Left ventricle myocardium inferior (tissue), 1 donor: ENCODE measurements at regions not wholly inside any gene's neighbourhood (a gene's known extent, or its start where the extent isn't known, plus 50 kb on each side); places are given as distances from the start of the nearest gene placed in this dataset.

Source experiments
- DNase-seq: peaks from one replicate; pipeline ENCODE4 v3.0.0-alpha.2; 2020
- H3K27ac ChIP-seq: fragments of 200-600 bp; replicated peaks from 2 replicates; pipeline ENCODE4 v1.8.0; 2021
- H3K27me3 ChIP-seq: fragments of 200-600 bp; 2 replicates; pipeline ENCODE4 v1.8.0; 2021; ENCODE audit warnings: low read depth
- H3K36me3 ChIP-seq: fragments of 200-600 bp; 2 replicates; pipeline ENCODE4 v1.8.0; 2021
- H3K4me1 ChIP-seq: fragments of 200-600 bp; 2 replicates; pipeline ENCODE4 v1.8.0; 2021
- H3K4me3 ChIP-seq: fragments of 200-600 bp; 2 replicates; pipeline ENCODE4 v1.8.0; 2021; ENCODE audit warnings: mild to moderate bottlenecking, moderate library complexity
- H3K9me3 ChIP-seq: fragments of 200-600 bp; replicated peaks from 2 replicates; pipeline ENCODE4 v1.8.0; 2021
- CTCF ChIP-seq: fragments of 200-600 bp; IDR thresholded peaks from 2 replicates; pipeline ENCODE4 v1.8.0; 2021; ENCODE audit warnings: antibody characterized with exemption, mild to moderate bottlenecking, borderline replicate concordance
- intact Hi-C: fragments of 100-400 bp; cut with micrococcal nuclease; formaldehyde crosslinking; loops from one replicate; pipeline ENCODE4 v1.11.0; 2022
- donor health status: DM: no; HTN: yes; CAD: no; lungs with severe emphysema.

- H3K27me3 ChIP-seq, result no peaks in the 10 kb centered on the region
- H3K9me3 ChIP-seq, result no peaks in the 10 kb centered on the region
- H3K4me3 ChIP-seq, result no peak overlapping the region
- no peaks in the 10 kb centered on the region for H3K36me3 ChIP-seq
- H3K4me1 ChIP-seq, result no peaks in the 10 kb centered on the region
- no peak for DNase-seq
- no peak overlapping the region for H3K27ac ChIP-seq
- no peak for TF ChIP-seq CTCF
- intact Hi-C loops, result no loop called here
Observed at GRCh38 chr2:107466241-107466640, 360.5 kb upstream of the RGPD4 start.

GRCh38 chr2:107466984-107467773 is 359.5 kb upstream of the RGPD4 start:
- Histone ChIP-seq H3K27ac (no peak overlapping the region), H3K27me3 (no peaks in the 10 kb centered on the region), H3K36me3 (no peaks in the 10 kb centered on the region), H3K4me3 (no peak overlapping the region), H3K4me1 (no peaks in the 10 kb centered on the region), H3K9me3 (peaks cover under 1% of the 10 kb centered on the region)
- DNase-seq, result no peak
- TF ChIP-seq CTCF, result no peak
- intact Hi-C loops, result no loop called here

- no peak for DNase-seq
- Histone ChIP-seq H3K9me3 (peaks cover 9% of the 10 kb centered on the region), H3K4me1 (no peaks in the 10 kb centered on the region), H3K27me3 (no peaks in the 10 kb centered on the region), H3K4me3 (no peak overlapping the region), H3K27ac (no peak overlapping the region), H3K36me3 (no peaks in the 10 kb centered on the region)
- intact Hi-C loops, result no loop called here
- TF ChIP-seq CTCF, result no peak
Observed at GRCh38 chr2:107469437-107469995, 357.2 kb upstream of the RGPD4 start.

GRCh38 chr2:107473150-107473549 is 353.5 kb upstream of the RGPD4 start:
- Histone ChIP-seq H3K36me3 (no peaks in the 10 kb centered on the region), H3K9me3 (peaks cover 43% of the 10 kb centered on the region), H3K4me1 (no peaks in the 10 kb centered on the region), H3K27ac (no peak overlapping the region), H3K4me3 (no peak overlapping the region), H3K27me3 (no peaks in the 10 kb centered on the region)
- no peak for TF ChIP-seq CTCF
- DNase-seq, result no peak
- intact Hi-C loops, result no loop called here

GRCh38 chr2:107475859-107476258 is 350.8 kb upstream of the RGPD4 start:
- H3K36me3 ChIP-seq, result no peaks in the 10 kb centered on the region
- no peak for TF ChIP-seq CTCF

More at GRCh38 chr2:107475859-107476258, 350.8 kb upstream of the RGPD4 start:
- Histone ChIP-seq H3K27ac (no peak overlapping the region), H3K4me3 (no peak overlapping the region), H3K27me3 (no peaks in the 10 kb centered on the region), H3K4me1 (no peaks in the 10 kb centered on the region), H3K9me3 (peaks cover 43% of the 10 kb centered on the region)
- intact Hi-C loops, result no loop called here
- no peak for DNase-seq
